GM12865 (cell line): ENCODE measurements at regions not wholly inside any gene's neighbourhood (a gene's known extent, or its start where the extent isn't known, plus 50 kb on each side); places are given as distances from the start of the nearest gene placed in this dataset.
"Not testable (repeated sequence)": the region's sequence is repeated elsewhere in the genome, so short reads cannot be mapped to it uniquely, and the experiment has no call there.

Experiments
- DNase-seq: peaks from one replicate; pipeline ENCODE4 v3.0.0; 2010; ENCODE audit warnings: low read depth
- H3K4me3 ChIP-seq: 2 replicates; pipeline ENCODE4 v1.5.1; 2011; ENCODE audit warnings: mild to moderate bottlenecking, low read depth, low read length, control low read depth
- TF ChIP-seq, protein P1 (sequence below): IDR thresholded peaks from 2 replicates; pipeline ENCODE4 v1.5.1; 2011; ENCODE audit warnings: low read length, control low read depth, low read depth, inconsistent platforms; ENCODE audit not compliant: insufficient read depth; ENCODE audit errors: missing control alignments

DNA sequence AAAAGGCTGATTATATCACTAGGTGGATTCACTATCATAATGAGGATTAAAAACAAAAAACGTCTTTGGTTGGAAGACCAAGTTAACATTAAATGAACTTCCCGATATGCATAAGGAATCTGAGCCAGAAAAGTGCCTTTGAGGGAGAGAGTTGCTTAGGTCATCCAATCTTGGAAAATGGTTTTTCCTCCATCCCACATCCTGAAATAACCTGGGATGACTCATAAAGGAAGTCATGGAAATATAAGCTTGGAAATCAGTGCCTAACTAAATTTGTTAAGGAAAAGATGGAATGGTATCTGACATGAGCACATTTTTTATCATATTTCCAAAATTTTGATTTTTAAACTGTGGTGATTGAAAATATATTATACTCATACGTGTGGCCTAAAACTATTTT is 66.0 kb downstream of the KBTBD8 start:
- TF ChIP-seq, protein P1, sequence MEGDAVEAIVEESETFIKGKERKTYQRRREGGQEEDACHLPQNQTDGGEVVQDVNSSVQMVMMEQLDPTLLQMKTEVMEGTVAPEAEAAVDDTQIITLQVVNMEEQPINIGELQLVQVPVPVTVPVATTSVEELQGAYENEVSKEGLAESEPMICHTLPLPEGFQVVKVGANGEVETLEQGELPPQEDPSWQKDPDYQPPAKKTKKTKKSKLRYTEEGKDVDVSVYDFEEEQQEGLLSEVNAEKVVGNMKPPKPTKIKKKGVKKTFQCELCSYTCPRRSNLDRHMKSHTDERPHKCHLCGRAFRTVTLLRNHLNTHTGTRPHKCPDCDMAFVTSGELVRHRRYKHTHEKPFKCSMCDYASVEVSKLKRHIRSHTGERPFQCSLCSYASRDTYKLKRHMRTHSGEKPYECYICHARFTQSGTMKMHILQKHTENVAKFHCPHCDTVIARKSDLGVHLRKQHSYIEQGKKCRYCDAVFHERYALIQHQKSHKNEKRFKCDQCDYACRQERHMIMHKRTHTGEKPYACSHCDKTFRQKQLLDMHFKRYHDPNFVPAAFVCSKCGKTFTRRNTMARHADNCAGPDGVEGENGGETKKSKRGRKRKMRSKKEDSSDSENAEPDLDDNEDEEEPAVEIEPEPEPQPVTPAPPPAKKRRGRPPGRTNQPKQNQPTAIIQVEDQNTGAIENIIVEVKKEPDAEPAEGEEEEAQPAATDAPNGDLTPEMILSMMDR = no peak
- DNase-seq = no peak
- no peak overlapping the region for H3K4me3 ChIP-seq

DNA sequence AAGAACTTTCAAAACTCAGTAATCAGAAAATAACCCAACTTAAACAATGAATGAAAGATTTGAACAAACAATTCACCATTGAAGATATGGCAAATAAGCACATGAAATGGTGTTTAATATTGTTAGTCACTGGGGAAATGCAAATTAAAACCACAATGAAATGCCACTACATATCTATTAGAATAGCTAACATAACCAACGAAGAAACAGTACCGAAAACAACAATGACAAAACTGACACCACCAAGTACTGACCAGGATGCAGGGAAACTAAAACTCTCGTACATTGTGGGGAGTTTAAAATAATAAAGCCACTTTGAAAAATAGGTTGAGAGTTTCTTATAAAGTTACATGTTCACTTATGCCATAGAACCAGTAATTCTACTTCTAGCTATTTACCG is 69.1 kb downstream of the KBTBD8 start:
- DNase-seq = peak; percentile 40
- TF ChIP-seq, protein P1 = no peak
- H3K4me3 ChIP-seq = no peak overlapping the region

DNA sequence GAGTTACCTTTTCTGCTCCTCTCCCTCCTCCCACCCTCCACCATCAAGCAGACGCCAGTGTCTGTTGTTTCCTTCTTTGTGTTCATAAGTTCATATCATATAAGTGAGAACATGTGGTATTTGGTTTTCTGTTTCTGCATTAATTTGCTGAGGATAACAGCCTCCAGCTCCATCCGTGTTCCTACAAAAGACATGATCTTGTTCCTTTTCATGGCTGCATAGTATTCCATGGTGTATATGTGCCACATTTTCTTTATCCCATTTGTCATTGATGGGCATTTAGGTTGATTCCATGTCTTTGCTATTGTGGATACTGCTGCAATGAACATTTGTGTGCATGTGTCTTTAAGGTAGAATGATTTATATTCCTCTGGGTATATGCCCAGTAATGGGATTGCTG is 74.5 kb downstream of the KBTBD8 start:
- not testable (repeated sequence) for H3K4me3 ChIP-seq, DNase-seq

DNA sequence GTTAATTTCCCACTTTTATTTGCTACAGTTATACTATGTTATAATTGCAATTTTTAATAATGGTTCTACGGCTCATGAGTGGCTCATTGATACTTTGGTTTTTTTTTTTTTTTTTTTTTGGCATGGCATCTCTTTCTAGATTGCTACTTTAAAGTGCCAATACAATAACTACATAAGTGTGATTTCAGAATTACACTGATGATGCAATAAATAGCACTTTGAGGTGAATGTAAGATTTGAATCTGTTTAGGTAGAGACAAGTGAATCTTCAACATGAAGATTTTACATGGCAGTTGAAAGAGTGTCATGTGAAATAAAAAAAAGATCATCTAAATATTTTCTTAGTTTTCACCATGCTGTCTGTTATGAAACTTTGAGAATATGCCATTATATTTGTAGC is 75.7 kb downstream of the KBTBD8 start:
- no peak for DNase-seq
- TF ChIP-seq, protein P1 = no peak
- no peak overlapping the region for H3K4me3 ChIP-seq

DNA sequence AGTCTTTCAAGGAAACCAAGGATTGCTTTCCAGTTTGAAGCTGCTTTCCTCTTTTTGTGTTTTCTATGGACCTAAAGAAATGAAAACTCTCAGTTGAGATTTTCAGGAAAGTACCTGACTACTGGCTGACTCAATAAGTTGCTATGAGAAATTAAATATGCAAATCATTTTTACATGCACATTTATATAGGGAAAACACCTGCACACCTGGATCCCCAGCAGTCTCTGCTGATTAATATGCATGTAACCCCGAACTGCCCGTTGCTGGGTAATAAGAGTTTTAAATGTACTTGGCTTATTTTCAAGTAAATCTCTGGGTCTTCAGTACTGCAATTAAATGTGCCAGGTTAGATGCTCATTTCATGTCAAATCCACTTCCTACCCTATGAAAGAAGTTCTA is 77.2 kb downstream of the KBTBD8 start:
- no peak overlapping the region for H3K4me3 ChIP-seq
- TF ChIP-seq, protein P1 = no peak
- peak; percentile 28 for DNase-seq

DNA sequence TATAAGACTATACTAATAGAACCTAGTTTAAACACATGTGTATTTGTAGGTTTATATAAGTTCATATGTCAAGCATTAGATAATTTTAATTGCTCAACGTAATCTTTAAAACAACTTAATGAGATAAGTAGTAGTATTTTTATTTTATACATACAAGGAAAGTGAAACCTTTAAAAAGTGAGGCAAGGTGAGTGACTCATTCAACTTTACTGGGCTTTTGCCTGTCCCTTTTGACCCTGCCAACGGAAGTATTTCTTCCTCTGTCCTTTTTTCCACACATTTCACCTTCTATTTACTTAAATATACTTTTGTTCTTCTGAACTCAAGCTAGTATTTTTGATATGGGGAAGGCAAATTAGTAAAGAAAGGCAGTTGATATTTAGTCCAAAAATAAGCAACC is 78.5 kb downstream of the KBTBD8 start:
- no peak for DNase-seq
- H3K4me3 ChIP-seq = no peak overlapping the region
- TF ChIP-seq, protein P1 = no peak

DNA sequence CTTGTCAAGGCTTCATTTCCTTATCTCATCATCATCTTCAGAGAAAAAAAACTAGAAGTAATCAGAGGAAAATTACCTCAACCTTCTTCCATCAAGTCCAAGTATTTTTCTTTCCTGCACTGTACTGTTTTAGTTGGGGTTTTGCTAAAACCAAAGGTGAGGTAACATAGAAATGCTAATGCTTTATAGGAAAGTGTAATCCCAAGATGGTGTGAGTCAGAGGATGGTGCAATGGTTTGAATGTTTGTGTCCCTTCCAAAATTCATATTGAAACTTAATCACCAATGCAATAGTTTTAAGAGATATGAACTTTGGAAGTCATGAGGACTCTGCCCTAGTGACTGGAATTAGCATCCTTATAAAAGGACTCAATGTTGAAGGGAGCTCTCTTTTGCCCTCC is 79.5 kb downstream of the KBTBD8 start:
- DNase-seq = no peak
- no peak overlapping the region for H3K4me3 ChIP-seq
- TF ChIP-seq, protein P1 = no peak
